DMS 273 (cell line): ENCODE measurements at regions not wholly inside any gene's neighbourhood (a gene's known extent, or its start where the extent isn't known, plus 50 kb on each side); places are given as distances from the start of the nearest gene placed in this dataset.
A peak's percentile ranks its signal among the peaks of the same experiment; 100 is the strongest.
"Not testable (repeated sequence)": the region's sequence is repeated elsewhere in the genome, so short reads cannot be mapped to it uniquely, and the experiment has no call there.

Experiments
- DNase-seq: peaks from one replicate; lab custom pipeline; 2025; ENCODE audit not compliant: unreplicated experiment; lab: John Stamatoyannopoulos, UW

DNA sequence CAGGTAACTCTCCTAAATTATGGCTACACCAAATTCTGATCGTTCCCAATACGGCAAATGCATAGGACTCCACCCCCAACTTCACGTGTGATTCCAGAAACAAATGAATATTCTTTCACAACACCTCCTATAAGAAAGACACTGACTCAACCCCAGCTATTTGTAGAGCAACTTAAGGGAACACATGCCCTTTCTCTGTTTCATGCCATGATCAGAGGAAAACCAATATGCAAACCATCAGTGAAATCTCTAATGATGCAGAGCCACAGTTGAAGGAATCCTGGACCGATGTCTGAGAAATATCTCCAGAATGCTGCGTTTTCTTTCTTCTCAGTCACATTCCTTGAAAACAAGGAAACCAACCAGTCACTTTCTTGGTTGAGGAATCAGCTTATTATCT, 164.2 kb upstream of the PTBP2 start:
- no peak for DNase-seq

- DNase-seq: no peak
Observed at GRCh38 chr1:96558635-96559034, 162.9 kb upstream of the PTBP2 start.

DNA sequence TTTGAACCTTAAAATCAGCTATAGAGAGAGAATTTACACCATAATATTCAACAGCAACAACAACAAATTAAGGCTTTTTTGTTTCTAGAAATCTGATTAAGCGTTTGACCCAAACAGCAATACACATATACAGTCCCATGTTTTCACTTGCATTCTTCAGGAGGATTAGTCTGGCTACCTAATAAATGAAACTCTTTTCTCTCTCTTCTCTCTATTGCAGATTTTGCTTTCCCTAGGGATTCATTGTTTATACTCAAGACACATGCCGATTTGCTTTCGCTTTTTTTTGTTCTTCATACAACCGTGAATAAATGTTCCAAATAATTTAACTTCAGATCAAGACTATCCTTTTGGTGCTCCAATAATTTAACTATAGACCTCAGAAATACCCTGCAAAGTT, 162.4 kb upstream of the PTBP2 start:
- no peak for DNase-seq

GRCh38 chr1:96559707-96560596, 161.6 kb upstream of the PTBP2 start:
- no peak for DNase-seq

DNA sequence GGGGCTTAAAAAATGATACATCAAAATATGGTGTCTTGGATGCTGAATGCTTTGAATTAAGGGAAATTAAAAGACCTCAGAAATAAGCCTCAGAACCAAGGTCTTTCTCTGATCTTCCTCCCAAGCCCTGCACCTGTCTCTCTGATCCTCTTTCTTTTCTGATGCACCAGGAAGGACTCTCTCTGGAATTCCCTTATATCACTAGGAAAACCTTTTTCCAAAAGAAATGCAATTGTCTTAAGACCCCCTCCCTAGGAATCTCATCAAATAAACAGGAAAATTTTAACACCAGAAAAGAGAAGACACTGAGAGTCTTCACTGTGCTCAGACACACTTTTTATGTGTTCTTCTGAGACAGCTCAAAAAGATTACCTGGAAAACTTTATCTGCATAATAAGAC, 159.5 kb upstream of the PTBP2 start:
- no peak for DNase-seq

GRCh38 chr1:96564401-96564800, 157.2 kb upstream of the PTBP2 start:
- not testable (repeated sequence) for DNase-seq

GRCh38 chr1:96565546-96565945, 156.0 kb upstream of the PTBP2 start:
- DNase-seq: no peak

DNA sequence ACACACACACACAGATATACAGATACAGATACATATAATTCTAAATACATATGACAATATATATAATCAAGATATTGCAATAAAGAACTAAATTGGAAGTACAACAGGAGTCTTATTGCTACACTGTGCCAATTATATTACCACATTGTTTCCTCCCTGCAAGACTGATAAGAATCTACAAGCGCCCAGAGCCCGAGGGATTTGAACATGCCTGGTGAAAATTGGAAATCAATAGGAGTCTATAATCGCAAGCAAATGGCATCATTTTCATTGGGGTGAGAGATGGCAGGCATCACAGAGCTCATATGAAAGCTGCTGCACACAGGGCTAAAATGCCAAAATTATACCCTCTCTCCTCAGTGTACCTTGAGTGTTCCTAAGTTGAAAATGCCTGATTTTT, 152.9 kb upstream of the PTBP2 start:
- no peak for DNase-seq

GRCh38 chr1:96569288-96569687, 152.3 kb upstream of the PTBP2 start:
- no peak for DNase-seq

GRCh38 chr1:96579636-96580035, 141.9 kb upstream of the PTBP2 start:
- DNase-seq: no peak

GRCh38 chr1:96580920-96581319, 140.7 kb upstream of the PTBP2 start:
- DNase-seq: no peak

DNA sequence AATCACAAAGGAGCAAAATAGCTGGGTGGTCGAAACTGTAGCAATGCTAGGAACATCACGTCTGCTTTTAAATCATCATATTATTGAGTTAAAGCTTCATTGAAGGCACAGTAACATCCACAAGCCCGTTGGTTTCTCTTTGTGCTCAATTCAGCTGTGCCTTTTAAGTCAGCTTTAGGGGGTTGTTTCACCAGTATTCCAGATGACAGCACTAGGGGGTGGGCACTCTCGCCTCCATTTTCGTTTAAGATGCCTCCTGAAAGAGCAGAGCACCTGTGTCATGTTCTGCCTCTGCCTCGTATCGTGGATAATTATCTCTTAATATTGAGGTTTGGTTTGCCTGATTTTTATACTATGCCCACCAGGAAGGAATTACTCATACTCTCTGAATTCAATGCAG, 139.8 kb upstream of the PTBP2 start:
- DNase-seq: no peak

DNA sequence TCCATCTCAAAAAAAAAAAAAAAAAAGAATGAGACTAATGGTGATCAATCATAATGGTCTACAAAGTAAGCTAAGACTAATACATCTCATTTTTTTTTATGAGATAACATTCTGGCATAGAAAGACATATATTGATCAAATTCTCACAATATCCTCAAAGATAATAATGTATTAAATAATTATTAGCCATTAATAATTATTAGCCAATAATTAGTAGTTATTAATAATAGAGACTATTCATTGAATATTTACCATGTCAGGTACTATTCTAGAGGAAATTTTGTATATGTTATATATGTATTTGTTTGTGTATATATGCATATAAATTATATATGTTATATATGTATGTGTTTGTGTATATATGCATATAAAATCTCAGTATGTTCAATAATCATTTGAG, 137.7 kb upstream of the PTBP2 start:
- no peak for DNase-seq

GRCh38 chr1:96587222-96587621, 134.4 kb upstream of the PTBP2 start:
- no peak for DNase-seq

DNA sequence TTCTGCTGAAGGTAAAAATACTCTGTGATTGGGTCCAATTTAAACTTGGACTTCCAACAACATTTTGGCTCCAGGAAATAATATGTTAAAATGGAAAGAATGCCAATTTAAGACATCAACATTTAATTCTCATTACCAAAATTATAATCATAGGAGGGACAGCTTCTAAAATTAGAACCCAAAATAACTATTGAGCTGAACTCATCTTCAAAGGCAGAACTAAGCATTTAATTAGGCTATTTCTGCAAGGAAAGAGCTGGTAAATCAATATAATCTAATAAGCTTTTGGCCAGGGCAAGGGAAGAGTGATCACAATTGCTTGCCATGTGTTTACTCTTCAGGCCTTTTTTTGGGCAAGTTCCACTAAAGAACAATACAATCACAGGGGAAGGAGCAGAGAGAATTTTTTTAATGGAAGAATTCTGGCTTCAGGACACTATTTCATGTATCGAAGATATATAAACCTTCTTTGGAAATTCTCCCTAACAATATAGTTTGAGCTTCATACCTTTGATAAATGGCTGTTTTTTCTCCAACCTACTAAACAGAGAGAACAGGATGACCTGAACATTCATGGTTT, 133.1 kb upstream of the PTBP2 start:
- DNase-seq: no peak

DNA sequence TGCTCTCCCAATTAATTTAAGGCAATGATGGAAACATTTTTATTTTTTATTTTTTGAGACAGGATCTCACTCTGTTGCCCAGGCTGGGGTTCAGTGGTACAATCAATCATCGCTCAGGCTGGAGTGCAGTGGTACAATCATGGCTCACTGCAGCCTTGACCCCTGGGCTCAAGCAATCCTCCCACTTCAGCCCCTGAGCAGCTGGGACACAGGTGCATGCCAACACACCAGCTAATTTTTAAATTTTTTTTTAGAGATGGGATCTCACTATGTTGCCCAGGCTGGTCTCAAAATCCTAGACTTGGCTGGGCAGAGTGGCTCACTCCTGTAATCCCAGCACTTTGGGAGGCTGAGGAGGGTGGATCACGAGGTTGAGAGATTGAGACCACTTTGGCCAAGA, 126.1 kb upstream of the PTBP2 start:
- not testable (repeated sequence) for DNase-seq

DNA sequence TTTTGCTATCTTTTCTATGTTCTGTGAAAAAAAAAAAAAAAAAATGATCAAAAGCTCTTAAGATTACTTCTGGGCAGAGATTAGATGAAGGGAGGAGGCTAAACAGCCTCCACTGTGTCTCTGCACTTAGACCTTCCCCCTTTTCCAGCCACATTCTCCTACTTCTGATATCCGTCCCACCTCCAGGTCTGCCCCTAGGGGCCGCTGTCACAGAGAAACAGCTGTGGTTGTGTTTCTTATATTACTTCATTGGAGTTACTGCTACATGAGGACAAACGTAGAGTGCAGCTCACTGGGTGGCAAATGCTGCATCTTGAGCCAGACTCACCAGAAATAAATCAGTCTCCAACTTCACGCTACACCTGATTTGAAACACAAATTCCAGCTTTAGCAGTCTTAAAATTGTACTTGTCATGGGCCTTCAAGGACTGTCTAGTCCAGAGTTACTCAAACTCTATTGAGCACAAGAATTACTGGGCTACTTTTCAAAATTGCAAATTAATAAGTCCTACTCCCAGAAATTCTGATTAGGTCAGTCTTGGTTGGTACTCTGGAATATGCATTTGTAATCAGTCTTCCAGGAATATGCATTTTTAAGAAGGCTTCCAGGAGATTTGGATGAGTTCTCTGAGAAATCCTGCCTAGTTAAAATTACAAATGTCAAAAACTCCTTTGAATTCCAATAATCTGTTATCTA, 125.2 kb upstream of the PTBP2 start:
- peak; percentile 60 for DNase-seq

DNA sequence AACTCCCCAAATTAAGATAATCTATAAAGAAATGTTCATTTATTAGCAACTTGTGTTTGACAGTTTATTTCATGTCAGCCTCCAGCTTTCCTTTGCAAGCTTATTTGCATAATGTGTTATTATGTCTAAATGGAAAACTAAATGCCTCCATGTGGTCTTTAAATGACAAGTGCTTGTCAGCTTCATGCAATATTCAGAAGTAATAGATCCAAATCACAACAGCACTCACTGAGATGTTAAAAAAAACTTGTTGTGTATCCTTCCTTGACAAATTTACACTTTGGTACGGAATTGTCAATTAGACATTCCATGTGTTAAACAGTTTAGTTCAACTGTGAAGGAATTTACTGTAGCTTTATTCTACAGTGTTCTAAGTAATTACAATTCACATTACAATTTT, 124.4 kb upstream of the PTBP2 start:
- DNase-seq: no peak

DNA sequence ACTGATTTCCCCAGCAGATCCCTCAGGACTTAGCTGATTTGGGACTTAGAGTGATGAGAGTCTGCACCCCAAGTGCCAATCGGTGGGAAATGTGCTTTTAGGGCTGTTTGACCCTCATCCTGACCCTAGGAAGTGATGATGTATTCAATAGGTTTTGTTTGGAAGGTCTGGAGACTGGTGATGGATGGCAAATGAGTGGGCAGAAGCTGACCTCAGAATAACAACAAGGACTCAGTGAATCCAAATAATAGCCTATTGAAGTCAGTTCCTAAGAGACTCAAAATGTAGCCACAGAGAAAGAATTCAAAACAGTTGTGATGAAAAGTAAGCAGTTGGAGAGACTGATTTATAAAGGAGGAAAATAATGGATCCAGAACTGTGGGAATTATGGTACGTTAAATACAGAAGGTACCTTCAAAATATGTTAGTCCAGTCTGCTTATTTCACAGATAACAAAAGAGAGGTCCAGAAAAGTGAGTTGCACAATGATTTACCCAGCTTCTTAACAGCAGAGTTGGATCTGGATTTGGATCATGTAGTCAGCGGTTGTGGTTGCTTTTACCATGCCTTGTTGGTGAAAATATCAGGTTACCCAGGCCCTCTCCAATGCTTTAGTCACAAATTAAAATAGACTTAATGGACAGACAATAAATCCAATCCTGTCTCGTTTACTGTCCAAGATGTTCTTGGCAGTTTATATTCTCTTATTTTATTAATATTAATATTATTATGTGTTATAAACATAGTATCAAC, 123.0 kb upstream of the PTBP2 start:
- no peak for DNase-seq

- not testable (repeated sequence) for DNase-seq
Observed at GRCh38 chr1:96604620-96605019, 117.0 kb upstream of the PTBP2 start.

DNA sequence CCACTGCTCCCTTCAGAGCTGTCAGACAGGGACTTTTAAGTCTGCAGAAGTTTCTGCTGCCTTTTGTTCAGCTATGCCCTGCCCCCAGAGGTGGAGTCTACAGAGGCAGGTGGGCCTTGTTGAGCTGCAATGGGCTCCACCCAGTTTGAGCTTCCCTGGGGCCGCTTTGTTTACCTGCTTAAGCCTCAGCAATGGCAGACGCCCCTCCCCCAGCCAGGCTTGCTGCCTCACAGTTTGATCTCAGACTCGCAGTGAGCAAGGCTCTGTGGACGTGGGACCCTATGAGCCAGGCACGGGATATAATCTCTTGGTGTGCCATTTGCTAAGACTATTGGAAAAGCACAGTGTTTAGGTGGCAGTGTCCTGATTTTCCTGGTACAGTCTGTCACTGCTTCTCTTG, 104.2 kb upstream of the PTBP2 start:
- not testable (repeated sequence) for DNase-seq
